ENCODE measurements at regions not wholly inside any gene's neighbourhood (a gene's known extent, or its start where the extent isn't known, plus 50 kb on each side); places are given as distances from the start of the nearest gene placed in this dataset.

- H3K4me3 ChIP-seq (ENCODE audit: low read length), result no peak overlapping the region
Observed at GRCh38 chr5:92394936-92395335, 1011.8 kb upstream of the ARRDC3 start.

GRCh38 chr5:92390657-92391056 is 1007.5 kb upstream of the ARRDC3 start:
- H3K9me2 ChIP-seq (ENCODE audit: insufficient read depth, low read length), result no peaks in the 10 kb centered on the region

More at GRCh38 chr5:92394936-92395335, 1011.8 kb upstream of the ARRDC3 start:
- no peak overlapping the region for H3K4me2 ChIP-seq (ENCODE audit: low read length)
- H4K20me1 ChIP-seq (ENCODE audit: insufficient read depth), result no peaks in the 10 kb centered on the region
- no peaks in the 10 kb centered on the region for H3K27me3 ChIP-seq (ENCODE audit: insufficient read depth, low read depth, low read length)
- no peaks in the 10 kb centered on the region for H3F3A ChIP-seq (ENCODE audit: insufficient read depth, low read length, poor library complexity, severe bottlenecking)
- H2AFZ ChIP-seq (ENCODE audit: low read depth, low read length), result no peak overlapping the region
- H3K9me2 ChIP-seq (ENCODE audit: insufficient read depth, low read length), result no peaks in the 10 kb centered on the region
- H3K36me3 ChIP-seq (ENCODE audit: insufficient read depth, low read length), result no peaks in the 10 kb centered on the region
- H3K79me2 ChIP-seq (replicated peaks; ENCODE audit: insufficient read depth, low read length), result no peaks in the 10 kb centered on the region
- TF ChIP-seq POLR2AphosphoS5 (IDR thresholded peaks at IDR 0.05) (no peak), EP300 (conservative IDR thresholded peaks at IDR 0.05; ENCODE audit: poor library complexity, severe bottlenecking) (no peak), MXI1 (conservative IDR thresholded peaks at IDR 0.05; ENCODE audit: poor library complexity, severe bottlenecking) (no peak), CTCF (IDR thresholded peaks at IDR 0.05; ENCODE audit: poor library complexity, severe bottlenecking) (no peak), RAD21 (conservative IDR thresholded peaks at IDR 0.05) (no peak)
- no peaks in the 10 kb centered on the region for H3K9me3 ChIP-seq (ENCODE audit: low read length)
- no peak overlapping the region for H3K9ac ChIP-seq (ENCODE audit: low read length)
- H3K27ac ChIP-seq (ENCODE audit: low read length), result no peak overlapping the region

More at GRCh38 chr5:92390657-92391056, 1007.5 kb upstream of the ARRDC3 start:
- no peaks in the 10 kb centered on the region for H3K79me2 ChIP-seq (replicated peaks; ENCODE audit: insufficient read depth, low read length)
- no peak overlapping the region for H3K4me3 ChIP-seq (ENCODE audit: low read length)
- no peak overlapping the region for H3K9ac ChIP-seq (ENCODE audit: low read length)
- no peak overlapping the region for H2AFZ ChIP-seq (ENCODE audit: low read depth, low read length)
- no peaks in the 10 kb centered on the region for H3F3A ChIP-seq (ENCODE audit: insufficient read depth, low read length, poor library complexity, severe bottlenecking)
- no peaks in the 10 kb centered on the region for H4K20me1 ChIP-seq (ENCODE audit: insufficient read depth)
- no peaks in the 10 kb centered on the region for H3K36me3 ChIP-seq (ENCODE audit: insufficient read depth, low read length)
- H3K27ac ChIP-seq (ENCODE audit: low read length), result no peak overlapping the region
- no peaks in the 10 kb centered on the region for H3K27me3 ChIP-seq (ENCODE audit: insufficient read depth, low read depth, low read length)
- no peaks in the 10 kb centered on the region for H3K9me3 ChIP-seq (ENCODE audit: low read length)
- no peak for TF ChIP-seq CTCF (IDR thresholded peaks at IDR 0.05; ENCODE audit: poor library complexity, severe bottlenecking)
- no peak for TF ChIP-seq TAF1 (IDR thresholded peaks at IDR 0.05; ENCODE audit: low read depth)
- no peak for TF ChIP-seq EP300 (conservative IDR thresholded peaks at IDR 0.05; ENCODE audit: poor library complexity, severe bottlenecking)
- no peak for TF ChIP-seq MXI1 (conservative IDR thresholded peaks at IDR 0.05; ENCODE audit: poor library complexity, severe bottlenecking)
- no peak for TF ChIP-seq SMC3 (conservative IDR thresholded peaks at IDR 0.05; ENCODE audit: poor library complexity)
- no peak for TF ChIP-seq POLR2AphosphoS5 (IDR thresholded peaks at IDR 0.05)
- TF ChIP-seq REST (IDR thresholded peaks at IDR 0.05; ENCODE audit: borderline replicate concordance), result no peak
- TF ChIP-seq RAD21 (conservative IDR thresholded peaks at IDR 0.05), result no peak
- TF ChIP-seq EZH2 (IDR thresholded peaks at IDR 0.05; ENCODE audit: borderline replicate concordance, insufficient read depth, low read length, poor library complexity, severe bottlenecking), result no peak
- no peak overlapping the region for H3K4me2 ChIP-seq (ENCODE audit: low read length)
